ENCODE measurements at regions not wholly inside any gene's neighbourhood (a gene's known extent, or its start where the extent isn't known, plus 50 kb on each side); places are given as distances from the start of the nearest gene placed in this dataset.
"Not testable (repeated sequence)": the region's sequence is repeated elsewhere in the genome, so short reads cannot be mapped to it uniquely, and the experiment has no call there.

- no peaks in the 10 kb centered on the region for H3K36me3 ChIP-seq
- DNase-seq = no peak
- no peaks in the 10 kb centered on the region for H3K27me3 ChIP-seq
- no peaks in the 10 kb centered on the region for H3K9me3 ChIP-seq
- H3K4me3 ChIP-seq = no peak overlapping the region
These were observed 859.6 kb upstream of the SEMA6A start for GRCh38 chr5:117434254-117434653.

GRCh38 chr5:117433818-117434217 is 859.2 kb upstream of the SEMA6A start:
- H3K9me3 ChIP-seq = no peaks in the 10 kb centered on the region
- no peaks in the 10 kb centered on the region for H3K27me3 ChIP-seq
- no peak overlapping the region for H3K4me3 ChIP-seq
- DNase-seq = no peak
- no peaks in the 10 kb centered on the region for H3K36me3 ChIP-seq

- H3K36me3 ChIP-seq = no peaks in the 10 kb centered on the region
- no peak for DNase-seq
- H3K4me3 ChIP-seq = no peak overlapping the region
- no peaks in the 10 kb centered on the region for H3K27me3 ChIP-seq
- no peaks in the 10 kb centered on the region for H3K9me3 ChIP-seq
These were observed 856.5 kb upstream of the SEMA6A start for GRCh38 chr5:117431091-117431490.

- Histone ChIP-seq H3K27me3 (no peaks in the 10 kb centered on the region), H3K4me3 (no peak overlapping the region), H3K36me3 (no peaks in the 10 kb centered on the region), H3K9me3 (no peaks in the 10 kb centered on the region)
- no peak for DNase-seq
These were observed 850.5 kb upstream of the SEMA6A start for GRCh38 chr5:117425163-117425562.

- Histone ChIP-seq H3K36me3 (no peaks in the 10 kb centered on the region), H3K27me3 (no peaks in the 10 kb centered on the region), H3K4me3 (no peak overlapping the region), H3K9me3 (no peaks in the 10 kb centered on the region)
- DNase-seq = no peak
These were observed 849.9 kb upstream of the SEMA6A start for GRCh38 chr5:117424559-117424958.

GRCh38 chr5:117417501-117417900 is 842.9 kb upstream of the SEMA6A start:
- Histone ChIP-seq H3K9me3 (no peaks in the 10 kb centered on the region), H3K27me3 (no peaks in the 10 kb centered on the region), H3K36me3 (no peaks in the 10 kb centered on the region), H3K4me3 (no peak overlapping the region)
- DNase-seq = no peak

- H3K36me3 ChIP-seq = no peaks in the 10 kb centered on the region
- no peak for DNase-seq
- no peak overlapping the region for H3K4me3 ChIP-seq
- no peaks in the 10 kb centered on the region for H3K27me3 ChIP-seq
- H3K9me3 ChIP-seq = no peaks in the 10 kb centered on the region
These were observed 840.3 kb upstream of the SEMA6A start for GRCh38 chr5:117414926-117415325.

GRCh38 chr5:117411701-117412100 is 837.1 kb upstream of the SEMA6A start:
- no peak for DNase-seq
- no peaks in the 10 kb centered on the region for H3K27me3 ChIP-seq
- H3K9me3 ChIP-seq = no peaks in the 10 kb centered on the region
- no peak overlapping the region for H3K4me3 ChIP-seq
- H3K36me3 ChIP-seq = no peaks in the 10 kb centered on the region

- Histone ChIP-seq H3K4me3 (no peak overlapping the region), H3K9me3 (no peaks in the 10 kb centered on the region), H3K27me3 (no peaks in the 10 kb centered on the region), H3K36me3 (no peaks in the 10 kb centered on the region)
- no peak for DNase-seq
These were observed 830.6 kb upstream of the SEMA6A start for GRCh38 chr5:117405197-117405596.

- no peaks in the 10 kb centered on the region for H3K9me3 ChIP-seq
- DNase-seq = no peak
- no peaks in the 10 kb centered on the region for H3K36me3 ChIP-seq
- H3K4me3 ChIP-seq = no peak overlapping the region
- no peaks in the 10 kb centered on the region; the same call in 1 of the 2 replicates for H3K27me3 ChIP-seq
These were observed 820.0 kb upstream of the SEMA6A start for GRCh38 chr5:117394506-117395157.

- no peak for DNase-seq
- H3K4me3 ChIP-seq = no peak overlapping the region
- no peaks in the 10 kb centered on the region; the same call in 1 of the 2 replicates for H3K27me3 ChIP-seq
- no peaks in the 10 kb centered on the region for H3K36me3 ChIP-seq
- no peaks in the 10 kb centered on the region for H3K9me3 ChIP-seq
These were observed 818.5 kb upstream of the SEMA6A start for GRCh38 chr5:117393125-117393524.

- Histone ChIP-seq H3K9me3 (no peaks in the 10 kb centered on the region), H3K4me3 (no peak overlapping the region), H3K27me3 (no peaks in the 10 kb centered on the region), H3K36me3 (no peaks in the 10 kb centered on the region)
- no peak for DNase-seq
These were observed 805.7 kb upstream of the SEMA6A start for GRCh38 chr5:117380316-117380715.

- H3K36me3 ChIP-seq = no peaks in the 10 kb centered on the region
- H3K4me3 ChIP-seq = no peak overlapping the region
- H3K9me3 ChIP-seq = no peaks in the 10 kb centered on the region
- no peaks in the 10 kb centered on the region for H3K27me3 ChIP-seq
- no peak for DNase-seq
These were observed 804.9 kb upstream of the SEMA6A start for GRCh38 chr5:117379521-117379920.

GRCh38 chr5:117376748-117377147 is 802.1 kb upstream of the SEMA6A start:
- H3K9me3 ChIP-seq = no peaks in the 10 kb centered on the region
- no peaks in the 10 kb centered on the region for H3K27me3 ChIP-seq
- no peak overlapping the region for H3K4me3 ChIP-seq
- no peaks in the 10 kb centered on the region for H3K36me3 ChIP-seq
- no peak for DNase-seq

GRCh38 chr5:117359895-117360294 is 785.3 kb upstream of the SEMA6A start:
- no peak for DNase-seq

GRCh38 chr5:117357886-117358285 is 783.3 kb upstream of the SEMA6A start:
- peak; percentile 30 for DNase-seq
- Histone ChIP-seq H3K9me3 (no peaks in the 10 kb centered on the region), H3K4me3 (no peak overlapping the region), H3K36me3 (no peaks in the 10 kb centered on the region), H3K27me3 (no peaks in the 10 kb centered on the region)

More at GRCh38 chr5:117359895-117360294, 785.3 kb upstream of the SEMA6A start:
- Histone ChIP-seq H3K4me3 (no peak overlapping the region), H3K36me3 (no peaks in the 10 kb centered on the region), H3K27me3 (no peaks in the 10 kb centered on the region), H3K9me3 (no peaks in the 10 kb centered on the region)

- DNase-seq = no peak
- no peaks in the 10 kb centered on the region for H3K27me3 ChIP-seq
- no peaks in the 10 kb centered on the region for H3K36me3 ChIP-seq
These were observed 772.7 kb upstream of the SEMA6A start for GRCh38 chr5:117347280-117347679.

GRCh38 chr5:117343726-117344125 is 769.1 kb upstream of the SEMA6A start:
- H3K27me3 ChIP-seq, DNase-seq: not testable (repeated sequence)

More at GRCh38 chr5:117347280-117347679, 772.7 kb upstream of the SEMA6A start:
- Histone ChIP-seq H3K4me3 (no peak overlapping the region), H3K9me3 (no peaks in the 10 kb centered on the region; the same call in 1 of the 2 replicates)

More at GRCh38 chr5:117343726-117344125, 769.1 kb upstream of the SEMA6A start:
- not testable (repeated sequence) for H3K9me3 ChIP-seq, H3K36me3 ChIP-seq, H3K4me3 ChIP-seq
